ENCODE measurements at regions not wholly inside any gene's neighbourhood (a gene's known extent, or its start where the extent isn't known, plus 50 kb on each side); places are given as distances from the start of the nearest gene placed in this dataset.

- no peaks in the 10 kb centered on the region for H3K9me3 Mint-ChIP-seq (ENCODE audit: unreplicated experiment)
- no peaks in the 10 kb centered on the region for H3K4me1 Mint-ChIP-seq (ENCODE audit: unreplicated experiment)
- no peak for DNase-seq (ENCODE audit: low spot score)
- H3K27ac Mint-ChIP-seq (ENCODE audit: unreplicated experiment) = no peak overlapping the region
- H3K27me3 Mint-ChIP-seq (ENCODE audit: unreplicated experiment) = no peaks in the 10 kb centered on the region
- H3K4me3 Mint-ChIP-seq (ENCODE audit: unreplicated experiment) = no peak overlapping the region
- no peaks in the 10 kb centered on the region for H3K36me3 Mint-ChIP-seq (ENCODE audit: low read depth, unreplicated experiment)
- TF ChIP-seq, protein P1, sequence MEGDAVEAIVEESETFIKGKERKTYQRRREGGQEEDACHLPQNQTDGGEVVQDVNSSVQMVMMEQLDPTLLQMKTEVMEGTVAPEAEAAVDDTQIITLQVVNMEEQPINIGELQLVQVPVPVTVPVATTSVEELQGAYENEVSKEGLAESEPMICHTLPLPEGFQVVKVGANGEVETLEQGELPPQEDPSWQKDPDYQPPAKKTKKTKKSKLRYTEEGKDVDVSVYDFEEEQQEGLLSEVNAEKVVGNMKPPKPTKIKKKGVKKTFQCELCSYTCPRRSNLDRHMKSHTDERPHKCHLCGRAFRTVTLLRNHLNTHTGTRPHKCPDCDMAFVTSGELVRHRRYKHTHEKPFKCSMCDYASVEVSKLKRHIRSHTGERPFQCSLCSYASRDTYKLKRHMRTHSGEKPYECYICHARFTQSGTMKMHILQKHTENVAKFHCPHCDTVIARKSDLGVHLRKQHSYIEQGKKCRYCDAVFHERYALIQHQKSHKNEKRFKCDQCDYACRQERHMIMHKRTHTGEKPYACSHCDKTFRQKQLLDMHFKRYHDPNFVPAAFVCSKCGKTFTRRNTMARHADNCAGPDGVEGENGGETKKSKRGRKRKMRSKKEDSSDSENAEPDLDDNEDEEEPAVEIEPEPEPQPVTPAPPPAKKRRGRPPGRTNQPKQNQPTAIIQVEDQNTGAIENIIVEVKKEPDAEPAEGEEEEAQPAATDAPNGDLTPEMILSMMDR (IDR thresholded peaks at IDR 0.05; ENCODE audit: unreplicated experiment) = no peak
Observed at GRCh38 chr9:79184831-79185230, 386.9 kb upstream of the TLE4 start.

DNA sequence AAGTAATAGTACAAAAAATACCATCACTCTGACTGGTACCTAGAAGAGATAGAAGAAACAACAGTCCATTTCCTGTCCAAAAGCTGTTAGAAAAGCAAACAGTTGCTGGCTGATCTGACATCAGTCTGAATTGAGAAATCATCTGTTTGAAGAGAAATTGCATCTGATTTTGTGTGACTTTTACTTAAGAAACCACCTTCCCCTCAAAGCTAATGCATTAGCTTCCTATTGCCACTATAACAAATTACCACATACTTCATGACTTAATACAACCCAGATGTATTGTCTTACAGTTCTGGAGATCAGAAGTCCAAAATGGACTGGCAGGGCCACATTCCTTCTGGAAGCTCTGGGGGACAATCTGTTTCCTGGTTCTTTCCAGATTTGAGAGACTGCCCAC, 385.9 kb upstream of the TLE4 start:
- Mint-ChIP-seq H3K36me3 (ENCODE audit: low read depth, unreplicated experiment) (no peaks in the 10 kb centered on the region), H3K9me3 (ENCODE audit: unreplicated experiment) (no peaks in the 10 kb centered on the region), H3K4me3 (ENCODE audit: unreplicated experiment) (no peak overlapping the region), H3K27me3 (ENCODE audit: unreplicated experiment) (no peaks in the 10 kb centered on the region), H3K27ac (ENCODE audit: unreplicated experiment) (no peak overlapping the region), H3K4me1 (ENCODE audit: unreplicated experiment) (no peaks in the 10 kb centered on the region)
- TF ChIP-seq, protein P1 (IDR thresholded peaks at IDR 0.05; ENCODE audit: unreplicated experiment) = no peak
- DNase-seq (ENCODE audit: low spot score) = no peak

DNA sequence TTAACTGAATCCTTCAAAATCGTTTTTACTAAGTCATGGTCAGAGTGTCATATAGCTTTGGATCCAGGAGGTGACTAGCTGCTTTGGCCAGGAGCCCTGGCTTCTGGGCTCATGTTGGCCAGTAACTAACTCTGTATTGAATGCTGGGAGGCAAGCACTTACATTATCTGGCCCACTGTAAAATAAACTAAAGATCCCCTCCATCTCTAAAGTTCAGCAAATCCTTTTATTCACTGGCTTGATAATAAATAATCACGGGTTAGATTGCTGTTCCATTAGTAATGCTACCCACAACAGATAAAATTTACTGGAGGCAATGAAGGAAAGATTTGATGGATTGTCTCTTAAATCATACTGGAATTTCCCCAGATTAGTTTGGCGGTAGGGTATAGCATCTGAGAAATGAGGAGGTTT, 382.2 kb upstream of the TLE4 start:
- Mint-ChIP-seq H3K9me3 (ENCODE audit: unreplicated experiment) (no peaks in the 10 kb centered on the region), H3K27ac (ENCODE audit: unreplicated experiment) (no peak overlapping the region), H3K36me3 (ENCODE audit: low read depth, unreplicated experiment) (no peaks in the 10 kb centered on the region), H3K4me3 (ENCODE audit: unreplicated experiment) (no peak overlapping the region), H3K4me1 (ENCODE audit: unreplicated experiment) (no peaks in the 10 kb centered on the region), H3K27me3 (ENCODE audit: unreplicated experiment) (no peaks in the 10 kb centered on the region)
- DNase-seq (ENCODE audit: low spot score) = no peak
- TF ChIP-seq, protein P1 (IDR thresholded peaks at IDR 0.05; ENCODE audit: unreplicated experiment) = no peak

GRCh38 chr9:79193001-79193400, 378.8 kb upstream of the TLE4 start:
- no peak for DNase-seq (ENCODE audit: low spot score)
- H3K36me3 Mint-ChIP-seq (ENCODE audit: low read depth, unreplicated experiment) = no peaks in the 10 kb centered on the region
- no peaks in the 10 kb centered on the region for H3K9me3 Mint-ChIP-seq (ENCODE audit: unreplicated experiment)
- TF ChIP-seq, protein P1 (IDR thresholded peaks at IDR 0.05; ENCODE audit: unreplicated experiment) = no peak
- H3K4me1 Mint-ChIP-seq (ENCODE audit: unreplicated experiment) = no peaks in the 10 kb centered on the region
- no peaks in the 10 kb centered on the region for H3K27me3 Mint-ChIP-seq (ENCODE audit: unreplicated experiment)
- H3K4me3 Mint-ChIP-seq (ENCODE audit: unreplicated experiment) = no peak overlapping the region
- H3K27ac Mint-ChIP-seq (ENCODE audit: unreplicated experiment) = no peak overlapping the region

DNA sequence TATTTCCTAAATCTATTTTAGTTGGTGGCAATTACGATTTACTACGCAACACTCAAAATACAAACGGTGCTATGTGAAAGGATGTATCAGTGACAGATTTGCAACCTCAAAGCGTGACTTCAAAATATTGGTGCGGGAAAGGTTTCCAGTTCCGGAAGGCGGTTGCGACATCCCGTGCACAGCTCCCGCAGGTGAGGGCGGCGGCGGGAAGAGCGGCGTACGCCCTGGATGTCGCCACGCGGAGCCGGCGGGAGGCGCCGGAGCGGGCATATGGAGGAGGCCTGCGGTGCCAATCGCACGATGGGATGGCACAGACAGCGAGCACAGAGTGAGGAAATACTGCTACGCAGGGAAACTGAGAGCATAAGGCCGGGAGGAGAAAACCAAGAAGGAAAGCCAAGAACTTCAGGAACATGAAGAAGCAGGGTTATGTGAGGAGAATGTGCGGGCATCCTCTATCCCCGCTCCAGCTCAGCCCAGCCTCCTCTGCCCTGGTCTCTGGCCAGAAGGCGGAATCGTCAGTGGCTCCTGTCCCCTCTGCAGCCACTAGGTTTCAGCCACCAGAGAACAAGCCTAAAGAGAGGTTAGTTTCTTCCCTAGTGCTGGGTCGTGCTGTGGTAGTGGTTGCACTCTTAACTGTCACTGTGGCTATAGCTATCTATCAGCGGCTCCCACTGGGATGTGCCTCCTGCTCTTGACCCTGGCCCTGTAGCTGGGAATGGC, 378.1 kb upstream of the TLE4 start:
- Mint-ChIP-seq H3K36me3 (ENCODE audit: low read depth, unreplicated experiment) (no peaks in the 10 kb centered on the region), H3K4me3 (ENCODE audit: unreplicated experiment) (no peak overlapping the region), H3K9me3 (ENCODE audit: unreplicated experiment) (no peaks in the 10 kb centered on the region), H3K4me1 (ENCODE audit: unreplicated experiment) (no peaks in the 10 kb centered on the region), H3K27me3 (ENCODE audit: unreplicated experiment) (no peaks in the 10 kb centered on the region), H3K27ac (ENCODE audit: unreplicated experiment) (no peak overlapping the region)
- TF ChIP-seq, protein P1 (IDR thresholded peaks at IDR 0.05; ENCODE audit: unreplicated experiment) = no peak
- no peak for DNase-seq (ENCODE audit: low spot score)
